Lower leg skin (tissue), 4 donors: ENCODE measurements at regions not wholly inside any gene's neighbourhood (a gene's known extent, or its start where the extent isn't known, plus 50 kb on each side); places are given as distances from the start of the nearest gene placed in this dataset.
"Not testable (repeated sequence)": the region's sequence is repeated elsewhere in the genome, so short reads cannot be mapped to it uniquely, and the experiment has no call there.

Experiments
- DNase-seq, 2 donors: peaks; one replicate each; pipeline ENCODE4 v3.0.0-alpha.2; 2019; ENCODE audit warnings: low spot score in 2 of 2
- H3K4me3 ChIP-seq: fragments of 200-600 bp; sonication (generic); 2 replicates; pipeline ENCODE4 v1.5.1; 2017; ENCODE audit warnings: mild to moderate bottlenecking, low read depth; ENCODE audit not compliant: poor library complexity, severe bottlenecking
- POLR2A ChIP-seq, 2 donors: fragments of 450-650 bp; IDR thresholded peaks; one replicate each; pipeline ENCODE4 v1.6.1; 2016 to 2017; ENCODE audit warnings: antibody characterized with exemption in 2 of 2, mild to moderate bottlenecking in 1 of 2, moderate library complexity in 1 of 2
- WGBS, 2 donors: methylation state at CpG; one replicate each; pipeline ENCODE4 v1.1.5; 2018; 5-methylcytosine and 5-hydroxymethylcytosine counted together
- intact Hi-C: fragments of 100-400 bp; cut with DNase I; formaldehyde crosslinking; loops from one replicate; pipeline ENCODE4 v1.15.0; 2023; ENCODE audit warnings: low total_unique reads
- TF ChIP-seq, protein P1 (sequence below), 3 donors: fragments of 450-650 bp; IDR thresholded peaks; one replicate each; pipeline ENCODE4 v1.5.1; 2016; ENCODE audit warnings: antibody characterized with exemption in 3 of 3, mild to moderate bottlenecking in 3 of 3, moderate library complexity in 2 of 3

- H3K4me3 ChIP-seq, result no peak overlapping the region
- intact Hi-C loops, result no loop called here
- TF ChIP-seq, protein P1, sequence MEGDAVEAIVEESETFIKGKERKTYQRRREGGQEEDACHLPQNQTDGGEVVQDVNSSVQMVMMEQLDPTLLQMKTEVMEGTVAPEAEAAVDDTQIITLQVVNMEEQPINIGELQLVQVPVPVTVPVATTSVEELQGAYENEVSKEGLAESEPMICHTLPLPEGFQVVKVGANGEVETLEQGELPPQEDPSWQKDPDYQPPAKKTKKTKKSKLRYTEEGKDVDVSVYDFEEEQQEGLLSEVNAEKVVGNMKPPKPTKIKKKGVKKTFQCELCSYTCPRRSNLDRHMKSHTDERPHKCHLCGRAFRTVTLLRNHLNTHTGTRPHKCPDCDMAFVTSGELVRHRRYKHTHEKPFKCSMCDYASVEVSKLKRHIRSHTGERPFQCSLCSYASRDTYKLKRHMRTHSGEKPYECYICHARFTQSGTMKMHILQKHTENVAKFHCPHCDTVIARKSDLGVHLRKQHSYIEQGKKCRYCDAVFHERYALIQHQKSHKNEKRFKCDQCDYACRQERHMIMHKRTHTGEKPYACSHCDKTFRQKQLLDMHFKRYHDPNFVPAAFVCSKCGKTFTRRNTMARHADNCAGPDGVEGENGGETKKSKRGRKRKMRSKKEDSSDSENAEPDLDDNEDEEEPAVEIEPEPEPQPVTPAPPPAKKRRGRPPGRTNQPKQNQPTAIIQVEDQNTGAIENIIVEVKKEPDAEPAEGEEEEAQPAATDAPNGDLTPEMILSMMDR (IDR thresholded peaks at IDR 0.05), result no peak
- TF ChIP-seq POLR2A (IDR thresholded peaks at IDR 0.05), result no peak
- 82 to 85% methylated on average over 9 of the region's 9 CpGs for WGBS, 2 donors
- DNase-seq, result peak in 1 of 2 donors; percentile 52
Observed at GRCh38 chr10:125260260-125260659, 99.9 kb upstream of the CTBP2 start.

- peak in 1 of 2 donors; percentile 36 for DNase-seq
- intact Hi-C loops, result no loop called here
- WGBS, 2 donors, result 85 to 92% methylated on average over 4 of the region's 4 CpGs
- TF ChIP-seq, protein P1 (IDR thresholded peaks at IDR 0.05), result no peak
- no peak for TF ChIP-seq POLR2A (IDR thresholded peaks at IDR 0.05)
- no peak overlapping the region for H3K4me3 ChIP-seq
Observed at GRCh38 chr10:125259651-125260050, 99.3 kb upstream of the CTBP2 start.

GRCh38 chr10:125258676-125259075 lies 98.3 kb upstream of the CTBP2 start:
- TF ChIP-seq, protein P1 (IDR thresholded peaks at IDR 0.05), result no peak
- no peak for TF ChIP-seq POLR2A (IDR thresholded peaks at IDR 0.05)
- intact Hi-C loops, result no loop called here
- WGBS, 2 donors, result 40 to 47% methylated on average over 2 of the region's 2 CpGs
- H3K4me3 ChIP-seq, result no peak overlapping the region
- peak in 1 of 2 donors; percentile 45 for DNase-seq

GRCh38 chr10:125257521-125258108 lies 97.3 kb upstream of the CTBP2 start:
- WGBS, 2 donors, result 63 to 71% methylated on average over 12 of the region's 12 CpGs
- no peak overlapping the region for H3K4me3 ChIP-seq
- DNase-seq, result peak in 1 of 2 donors; percentile 70
- TF ChIP-seq, protein P1 (IDR thresholded peaks at IDR 0.05), result no peak
- no peak for TF ChIP-seq POLR2A (IDR thresholded peaks at IDR 0.05)
- intact Hi-C loops, result no loop called here

DNA sequence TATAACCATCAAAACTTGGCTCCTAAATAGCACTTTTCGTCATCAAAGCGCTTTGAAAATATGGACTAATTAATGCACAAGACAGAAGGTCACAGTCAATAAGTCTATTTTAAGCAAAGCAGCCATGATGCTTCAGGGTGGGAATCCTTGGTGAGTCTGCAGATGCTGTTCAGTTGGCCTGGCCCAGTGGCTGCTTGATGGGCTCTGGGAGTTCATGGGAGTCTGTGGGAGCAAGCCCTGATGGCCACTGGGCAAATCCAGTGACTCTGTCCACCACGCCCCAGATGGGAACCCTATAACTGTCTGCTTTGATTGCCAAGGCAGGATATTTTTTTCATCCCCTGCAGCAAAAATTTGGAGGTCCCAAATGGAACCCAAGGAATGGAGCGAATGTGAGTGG lies 95.7 kb upstream of the CTBP2 start:
- WGBS, 2 donors, result 69 to 72% methylated on average over 4 of the region's 4 CpGs
- DNase-seq, result peak in 1 of 2 donors; percentile 69
- H3K4me3 ChIP-seq, result no peak overlapping the region
- TF ChIP-seq, protein P1 (IDR thresholded peaks at IDR 0.05), result no peak
- TF ChIP-seq POLR2A (IDR thresholded peaks at IDR 0.05), result no peak
- intact Hi-C loops, result no loop called here

DNA sequence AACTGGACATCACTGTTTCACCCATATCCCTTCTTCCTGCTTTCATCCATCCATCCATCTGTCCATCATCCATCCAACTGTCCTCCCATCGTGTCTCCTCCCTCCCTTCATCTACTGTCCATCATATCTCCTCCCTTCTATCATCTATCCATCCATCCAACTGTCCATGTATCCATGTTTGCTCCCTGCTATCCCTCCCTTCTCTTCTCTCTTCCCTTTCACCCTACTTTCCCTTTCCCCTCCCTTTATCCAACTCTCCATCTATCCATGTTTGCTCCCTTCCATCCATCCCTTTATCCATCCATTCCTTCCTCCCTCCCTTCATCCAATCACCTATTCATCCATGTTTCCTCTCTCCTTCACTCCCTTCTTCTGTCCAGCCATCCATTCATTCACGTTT lies 92.6 kb upstream of the CTBP2 start:
- TF ChIP-seq POLR2A (IDR thresholded peaks at IDR 0.05), result no peak
- TF ChIP-seq, protein P1 (IDR thresholded peaks at IDR 0.05), result no peak
- no peak for DNase-seq
- 54 to 64% methylated on average over 2 of the region's 2 CpGs for WGBS, 2 donors
- H3K4me3 ChIP-seq, result no peak overlapping the region
- intact Hi-C loops, result no loop called here

DNA sequence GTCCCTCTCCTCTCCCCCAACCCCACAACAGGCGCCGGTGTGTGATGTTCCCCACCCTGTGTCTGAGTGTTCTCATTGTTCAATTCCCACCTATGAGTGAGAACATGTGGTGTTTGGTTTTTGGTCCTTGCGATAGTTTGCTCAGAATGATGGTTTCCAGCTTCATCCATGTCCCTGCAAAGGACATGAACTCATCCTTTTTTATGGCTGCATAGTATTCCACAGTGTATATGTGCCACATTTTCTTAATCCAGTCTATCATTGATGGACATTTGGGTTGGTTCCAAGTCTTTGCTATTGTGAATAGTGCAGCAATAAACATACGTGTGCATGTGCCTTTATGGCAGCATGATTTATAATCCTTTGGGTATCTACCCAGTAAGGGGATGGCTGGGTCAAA lies 90.5 kb upstream of the CTBP2 start:
- 95 to 98% methylated on average over 4 of the region's 4 CpGs for WGBS, 2 donors
- DNase-seq, intact Hi-C loops, H3K4me3 ChIP-seq: not testable (repeated sequence)
